Neural progenitor cell (in vitro differentiated cells): ENCODE measurements at regions not wholly inside any gene's neighbourhood (a gene's known extent, or its start where the extent isn't known, plus 50 kb on each side); places are given as distances from the start of the nearest gene placed in this dataset.

Experiments used
- DNase-seq: peaks from one replicate; pipeline ENCODE4 v3.0.0-alpha.2; 2016; ENCODE audit warnings: low spot score
- H2AFZ ChIP-seq: fragments of 200-600 bp; sonication (generic); replicated peaks from 2 replicates; pipeline ENCODE4 v1.6.1; 2016; ENCODE audit warnings: antibody characterized with exemption
- H3F3A ChIP-seq: fragments of 200-600 bp; sonication (generic); 2 replicates; pipeline ENCODE4 v1.6.1; 2016; ENCODE audit warnings: antibody characterized with exemption, low read depth
- H3K27ac ChIP-seq: fragments of 200-600 bp; sonication (generic); 2 replicates; pipeline ENCODE4 v1.5.1; 2016; ENCODE audit warnings: mild to moderate bottlenecking
- H3K27me3 ChIP-seq: fragments of 200-600 bp; sonication (generic); 2 replicates; pipeline ENCODE4 v1.6.1; 2016; ENCODE audit warnings: mild to moderate bottlenecking, moderate library complexity
- H3K36me3 ChIP-seq: fragments of 200-600 bp; sonication (generic); 2 replicates; pipeline ENCODE4 v1.5.1; 2016
- H3K4me1 ChIP-seq: fragments of 200-600 bp; sonication (generic); 2 replicates; pipeline ENCODE4 v1.6.1; 2016; ENCODE audit warnings: mixed run types
- H3K4me2 ChIP-seq: fragments of 200-600 bp; sonication (generic); 2 replicates; pipeline ENCODE4 v1.6.1; 2016
- H3K4me3 ChIP-seq: fragments of 200-600 bp; sonication (generic); 2 replicates; pipeline ENCODE4 v1.5.1; 2016
- H3K79me2 ChIP-seq: fragments of 200-600 bp; sonication (generic); 2 replicates; pipeline ENCODE4 v1.6.1; 2016; ENCODE audit warnings: low read depth
- H3K9ac ChIP-seq: fragments of 200-600 bp; sonication (generic); 2 replicates; pipeline ENCODE4 v1.6.1; 2016
- H3K9me3 ChIP-seq: fragments of 200-600 bp; sonication (generic); 2 replicates; pipeline ENCODE4 v1.5.1; 2016; ENCODE audit warnings: low read depth
- H4K20me1 ChIP-seq: fragments of 200-600 bp; sonication (generic); 2 replicates; pipeline ENCODE4 v1.6.1; 2016; ENCODE audit warnings: low read depth
- H3K27ac Mint-ChIP-seq: 3 replicates; pipeline ENCODE4 v1.8.0; 2021; ENCODE audit warnings: mixed read lengths
- H3K27me3 Mint-ChIP-seq: 2 replicates; pipeline ENCODE4 v1.8.0; 2022; ENCODE audit warnings: low read depth, mild to moderate bottlenecking, inconsistent platforms, moderate library complexity, mixed read lengths; ENCODE audit not compliant: insufficient read depth
- H3K36me3 Mint-ChIP-seq: 3 replicates; pipeline ENCODE4 v1.8.0; 2021; ENCODE audit warnings: mixed read lengths
- H3K4me1 Mint-ChIP-seq: 3 replicates; pipeline ENCODE4 v1.8.0; 2021; ENCODE audit warnings: mixed read lengths
- H3K4me3 Mint-ChIP-seq: 3 replicates; pipeline ENCODE4 v1.8.0; 2021; ENCODE audit warnings: mild to moderate bottlenecking, moderate library complexity, mixed read lengths
- H3K9me3 Mint-ChIP-seq: 3 replicates; pipeline ENCODE4 v1.8.0; 2020; ENCODE audit warnings: mixed read lengths
- EZH2 ChIP-seq: fragments of 200-600 bp; sonication (generic); IDR thresholded peaks from 2 replicates; pipeline ENCODE4 v1.6.1; 2017; ENCODE audit warnings: antibody characterized with exemption, mild to moderate bottlenecking, moderate library complexity
- EZH2phosphoT487 ChIP-seq: fragments of 200-600 bp; sonication (generic); IDR thresholded peaks from 2 replicates; pipeline ENCODE4 v1.6.1; 2017; ENCODE audit warnings: antibody characterized with exemption
- TF ChIP-seq, protein P1 (sequence below): fragments of 200-600 bp; sonication (generic); IDR thresholded peaks from 2 replicates; pipeline ENCODE4 v1.5.1; 2017; ENCODE audit warnings: antibody characterized with exemption, mild to moderate bottlenecking

DNA sequence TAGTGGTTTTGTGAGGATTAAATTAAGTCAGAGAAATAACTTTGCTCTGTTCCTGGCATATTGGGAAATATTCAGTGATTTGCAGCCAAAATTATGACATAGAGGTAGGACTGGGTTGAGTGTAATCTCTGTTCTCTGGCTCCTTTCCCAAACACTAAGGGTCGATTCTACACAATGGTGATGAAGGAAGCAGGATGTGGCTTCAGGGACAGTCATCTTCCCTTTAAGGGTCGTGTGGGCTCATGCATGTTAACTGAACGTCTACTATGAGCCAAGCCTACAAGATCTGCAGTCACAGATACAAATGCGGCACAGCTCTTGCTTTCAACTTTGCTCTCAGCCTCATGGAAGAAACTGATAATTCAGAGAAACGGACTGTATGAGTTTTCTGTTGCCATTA, 381.6 kb downstream of the VRK1 start:
- Histone ChIP-seq H3K27me3 (no peaks in the 10 kb centered on the region), H3K9ac (no peak overlapping the region), H3K9me3 (no peaks in the 10 kb centered on the region), H3K4me2 (no peak overlapping the region), H3K27ac (no peak overlapping the region), H3K4me1 (no peaks in the 10 kb centered on the region), H4K20me1 (no peaks in the 10 kb centered on the region), H3K79me2 (no peaks in the 10 kb centered on the region), H3K36me3 (no peaks in the 10 kb centered on the region), H3F3A (peaks cover 11% of the 10 kb centered on the region), H2AFZ (no peak overlapping the region), H3K4me3 (no peak overlapping the region)
- Mint-ChIP-seq H3K27ac (no peak overlapping the region), H3K36me3 (no peaks in the 10 kb centered on the region), H3K4me3 (no peak overlapping the region), H3K9me3 (peaks cover 5% of the 10 kb centered on the region), H3K4me1 (no peaks in the 10 kb centered on the region), H3K27me3 (peaks cover 7% of the 10 kb centered on the region)
- TF ChIP-seq EZH2phosphoT487 (no peak), EZH2 (no peak)
- TF ChIP-seq, protein P1, sequence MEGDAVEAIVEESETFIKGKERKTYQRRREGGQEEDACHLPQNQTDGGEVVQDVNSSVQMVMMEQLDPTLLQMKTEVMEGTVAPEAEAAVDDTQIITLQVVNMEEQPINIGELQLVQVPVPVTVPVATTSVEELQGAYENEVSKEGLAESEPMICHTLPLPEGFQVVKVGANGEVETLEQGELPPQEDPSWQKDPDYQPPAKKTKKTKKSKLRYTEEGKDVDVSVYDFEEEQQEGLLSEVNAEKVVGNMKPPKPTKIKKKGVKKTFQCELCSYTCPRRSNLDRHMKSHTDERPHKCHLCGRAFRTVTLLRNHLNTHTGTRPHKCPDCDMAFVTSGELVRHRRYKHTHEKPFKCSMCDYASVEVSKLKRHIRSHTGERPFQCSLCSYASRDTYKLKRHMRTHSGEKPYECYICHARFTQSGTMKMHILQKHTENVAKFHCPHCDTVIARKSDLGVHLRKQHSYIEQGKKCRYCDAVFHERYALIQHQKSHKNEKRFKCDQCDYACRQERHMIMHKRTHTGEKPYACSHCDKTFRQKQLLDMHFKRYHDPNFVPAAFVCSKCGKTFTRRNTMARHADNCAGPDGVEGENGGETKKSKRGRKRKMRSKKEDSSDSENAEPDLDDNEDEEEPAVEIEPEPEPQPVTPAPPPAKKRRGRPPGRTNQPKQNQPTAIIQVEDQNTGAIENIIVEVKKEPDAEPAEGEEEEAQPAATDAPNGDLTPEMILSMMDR = no peak
- DNase-seq = no peak

DNA sequence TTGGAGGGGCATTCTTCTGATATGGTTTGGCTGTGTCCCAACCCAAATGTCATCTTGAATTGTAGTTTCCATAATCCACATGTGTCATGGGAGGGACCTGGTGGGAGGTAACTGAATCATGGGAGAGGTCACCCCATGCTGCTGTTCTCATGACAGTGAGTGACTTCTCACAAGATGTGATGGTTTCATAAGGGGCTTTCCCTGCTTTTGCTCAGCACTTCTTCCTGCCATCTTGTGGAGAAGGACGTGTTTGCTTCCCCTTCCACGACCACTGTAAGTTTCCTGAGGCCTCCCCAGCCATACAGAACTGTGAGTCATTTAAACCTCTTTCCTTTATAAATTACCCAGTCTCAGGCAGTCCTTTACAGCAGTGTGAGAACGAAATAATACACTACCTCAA, 382.4 kb downstream of the VRK1 start:
- TF ChIP-seq EZH2 (no peak), EZH2phosphoT487 (no peak)
- TF ChIP-seq, protein P1 = no peak
- H3K4me1 Mint-ChIP-seq = no peaks in the 10 kb centered on the region
- no peak overlapping the region for H3K4me3 ChIP-seq
- H3K27me3 Mint-ChIP-seq = peaks cover 7% of the 10 kb centered on the region
- no peaks in the 10 kb centered on the region for H3K27me3 ChIP-seq
- peaks cover 5% of the 10 kb centered on the region for H3K9me3 Mint-ChIP-seq
- H3F3A ChIP-seq = peaks cover 11% of the 10 kb centered on the region
- H3K27ac ChIP-seq = no peak overlapping the region
- H4K20me1 ChIP-seq = no peaks in the 10 kb centered on the region
- no peak overlapping the region for H3K9ac ChIP-seq
- no peaks in the 10 kb centered on the region for H3K9me3 ChIP-seq
- no peak overlapping the region for H3K4me3 Mint-ChIP-seq
- no peaks in the 10 kb centered on the region for H3K79me2 ChIP-seq
- H3K36me3 ChIP-seq = no peaks in the 10 kb centered on the region
- H3K4me2 ChIP-seq = no peak overlapping the region
- H3K36me3 Mint-ChIP-seq = no peaks in the 10 kb centered on the region
- H3K4me1 ChIP-seq = no peaks in the 10 kb centered on the region
- H2AFZ ChIP-seq = no peak overlapping the region
- peak overlapping the region; percentile 30 for H3K27ac Mint-ChIP-seq
- DNase-seq = no peak

DNA sequence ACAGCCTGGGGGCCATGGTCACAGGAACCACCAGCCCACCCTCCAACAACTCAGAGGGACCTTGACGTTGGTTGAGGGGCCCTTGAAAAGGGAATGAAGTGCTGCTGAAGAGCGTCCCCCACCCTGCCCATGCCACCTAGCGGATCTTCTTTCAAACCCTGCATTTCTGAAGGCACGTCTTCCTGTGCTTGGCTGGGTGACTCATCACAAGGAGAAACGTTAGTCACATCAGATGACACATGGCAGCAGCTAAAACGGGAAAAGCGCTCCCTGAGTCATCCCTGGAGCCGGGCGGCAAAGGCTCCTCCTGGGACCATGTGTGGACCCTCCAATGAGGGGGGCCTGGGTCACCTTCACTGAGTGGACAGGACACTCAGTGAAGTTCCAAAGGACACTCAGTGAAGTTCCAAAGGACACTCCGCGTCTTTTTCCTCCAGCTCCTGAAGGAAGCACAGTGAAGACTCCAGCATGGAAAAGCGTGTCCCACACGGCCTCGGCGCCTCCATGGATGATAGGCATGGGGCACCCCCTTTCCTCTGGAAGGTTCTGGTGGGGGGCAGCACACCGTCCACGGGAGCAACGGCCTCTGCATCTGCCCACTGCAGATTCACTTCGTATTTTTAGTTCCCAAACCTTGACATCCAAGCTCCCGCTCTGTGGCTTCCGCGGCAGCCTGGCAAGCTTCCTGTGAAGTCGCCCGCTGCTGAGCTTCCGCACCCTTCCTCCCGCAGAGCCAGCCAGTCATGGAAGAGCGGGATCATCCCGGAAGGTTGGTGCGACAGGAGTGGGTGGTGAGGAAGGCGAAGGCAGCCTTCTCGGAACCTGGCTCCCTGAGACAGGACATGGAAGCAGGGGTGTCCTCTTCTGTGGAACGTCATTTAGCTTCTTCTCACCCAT, 383.4 kb downstream of the VRK1 start:
- no peak overlapping the region for H3K4me3 ChIP-seq
- no peaks in the 10 kb centered on the region for H3K4me1 ChIP-seq
- H3K4me2 ChIP-seq = no peak overlapping the region
- no peaks in the 10 kb centered on the region for H3K27me3 ChIP-seq
- TF ChIP-seq EZH2phosphoT487 (no peak), EZH2 (no peak)
- TF ChIP-seq, protein P1 = no peak
- no peaks in the 10 kb centered on the region for H3K36me3 ChIP-seq
- Mint-ChIP-seq H3K36me3 (no peaks in the 10 kb centered on the region), H3K4me1 (no peaks in the 10 kb centered on the region), H3K27ac (peak overlapping the region; percentile 48), H3K4me3 (peak overlapping the region; percentile 51), H3K9me3 (peaks cover 5% of the 10 kb centered on the region), H3K27me3 (peaks cover 7% of the 10 kb centered on the region)
- no peaks in the 10 kb centered on the region for H3K79me2 ChIP-seq
- H3K9ac ChIP-seq = no peak overlapping the region
- peaks cover 11% of the 10 kb centered on the region for H3F3A ChIP-seq
- no peak overlapping the region for H3K27ac ChIP-seq
- DNase-seq = no peak
- no peak overlapping the region for H2AFZ ChIP-seq
- H3K9me3 ChIP-seq = no peaks in the 10 kb centered on the region
- H4K20me1 ChIP-seq = no peaks in the 10 kb centered on the region
